Fibroblast of villous mesenchyme (primary cell): ENCODE measurements at regions not wholly inside any gene's neighbourhood (a gene's known extent, or its start where the extent isn't known, plus 50 kb on each side); places are given as distances from the start of the nearest gene placed in this dataset.

Source experiments
- DNase-seq: peaks from one replicate; pipeline ENCODE4 v3.0.0-alpha.2; 2010; ENCODE audit warnings: low read depth
- H3K4me3 ChIP-seq: 2 replicates; pipeline ENCODE4 v1.5.1; 2011; ENCODE audit warnings: low read depth, mild to moderate bottlenecking, low read length
- TF ChIP-seq, protein P1 (sequence below): IDR thresholded peaks from 2 replicates; pipeline ENCODE4 v1.5.1; 2012; ENCODE audit warnings: low read depth, mild to moderate bottlenecking, low read length; ENCODE audit not compliant: insufficient read depth

DNA sequence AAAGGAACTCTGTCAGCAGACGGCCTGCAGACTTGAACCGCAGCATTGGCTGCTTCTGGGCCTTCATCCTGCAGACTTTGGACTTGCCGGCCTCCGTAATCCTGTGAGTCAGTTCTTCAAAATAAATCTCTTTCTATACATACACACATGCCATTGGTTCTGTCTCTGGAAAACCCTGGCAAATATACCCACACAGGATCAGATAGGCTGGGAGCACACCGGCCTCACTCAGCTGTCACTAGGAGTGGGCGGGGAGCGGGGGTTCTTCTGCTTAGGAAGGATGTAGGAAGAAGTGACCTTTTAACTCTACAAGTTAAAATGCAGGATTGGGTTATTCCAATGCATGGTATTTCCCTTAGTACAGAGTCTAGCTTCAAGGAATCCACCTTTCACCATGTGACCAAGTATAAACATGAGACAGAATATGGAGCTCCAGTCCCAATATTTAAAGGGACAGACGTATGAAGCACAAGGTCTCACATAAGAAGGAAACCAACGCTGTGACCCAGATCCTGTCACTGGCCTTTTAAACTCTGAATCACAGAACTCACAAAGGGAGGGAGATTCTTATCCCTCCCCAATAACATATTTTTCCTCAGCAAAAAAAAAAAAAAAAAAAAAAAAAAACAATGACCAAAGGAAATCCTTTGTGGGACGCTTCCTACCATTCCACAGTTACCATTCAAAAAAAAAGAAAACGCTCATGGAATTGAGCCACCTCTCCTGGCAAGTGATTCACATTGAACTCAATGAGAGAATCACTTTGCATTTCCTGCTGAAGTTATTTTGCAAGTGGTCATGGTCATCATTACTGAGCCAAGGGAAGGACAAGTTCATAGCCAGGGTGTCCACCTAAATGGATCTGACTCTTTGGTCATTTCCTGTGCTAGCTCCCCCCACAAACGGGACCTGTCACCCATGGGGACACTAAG lies 352.9 kb downstream of the FOXO1 start:
- no peak for DNase-seq
- TF ChIP-seq, protein P1, sequence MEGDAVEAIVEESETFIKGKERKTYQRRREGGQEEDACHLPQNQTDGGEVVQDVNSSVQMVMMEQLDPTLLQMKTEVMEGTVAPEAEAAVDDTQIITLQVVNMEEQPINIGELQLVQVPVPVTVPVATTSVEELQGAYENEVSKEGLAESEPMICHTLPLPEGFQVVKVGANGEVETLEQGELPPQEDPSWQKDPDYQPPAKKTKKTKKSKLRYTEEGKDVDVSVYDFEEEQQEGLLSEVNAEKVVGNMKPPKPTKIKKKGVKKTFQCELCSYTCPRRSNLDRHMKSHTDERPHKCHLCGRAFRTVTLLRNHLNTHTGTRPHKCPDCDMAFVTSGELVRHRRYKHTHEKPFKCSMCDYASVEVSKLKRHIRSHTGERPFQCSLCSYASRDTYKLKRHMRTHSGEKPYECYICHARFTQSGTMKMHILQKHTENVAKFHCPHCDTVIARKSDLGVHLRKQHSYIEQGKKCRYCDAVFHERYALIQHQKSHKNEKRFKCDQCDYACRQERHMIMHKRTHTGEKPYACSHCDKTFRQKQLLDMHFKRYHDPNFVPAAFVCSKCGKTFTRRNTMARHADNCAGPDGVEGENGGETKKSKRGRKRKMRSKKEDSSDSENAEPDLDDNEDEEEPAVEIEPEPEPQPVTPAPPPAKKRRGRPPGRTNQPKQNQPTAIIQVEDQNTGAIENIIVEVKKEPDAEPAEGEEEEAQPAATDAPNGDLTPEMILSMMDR: no peak
- no peak overlapping the region for H3K4me3 ChIP-seq

DNA sequence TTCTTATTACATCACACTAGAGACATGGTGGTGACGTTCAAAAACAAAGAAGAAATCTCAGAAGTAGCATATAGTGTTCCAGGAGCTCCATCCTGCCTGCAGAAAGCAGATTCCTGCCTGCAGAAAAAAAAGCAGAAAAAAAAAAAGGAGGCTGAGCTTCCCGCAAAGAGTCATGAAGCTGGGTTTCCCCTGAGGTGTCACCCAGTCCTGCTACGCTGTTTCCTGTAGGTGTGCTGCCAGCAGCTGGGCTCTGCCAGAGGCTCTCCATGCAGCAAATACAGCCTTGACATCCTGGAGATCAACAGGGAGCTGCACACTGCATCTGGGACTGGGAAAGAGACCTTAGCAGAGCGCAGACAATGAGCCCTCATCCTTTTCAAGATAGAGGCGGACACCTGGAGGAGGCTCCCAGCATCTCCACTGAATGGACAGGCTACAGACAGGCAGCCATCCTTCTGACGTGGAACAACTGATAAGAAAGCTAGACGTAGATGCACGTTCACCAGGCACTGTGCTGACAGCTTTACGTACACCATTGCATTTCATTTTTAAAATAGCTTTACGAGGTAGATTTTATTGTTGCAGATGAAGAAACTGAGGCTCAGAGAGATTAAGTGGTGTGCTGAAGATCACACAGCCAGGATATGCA lies 350.9 kb downstream of the FOXO1 start:
- TF ChIP-seq, protein P1: no peak

DNA sequence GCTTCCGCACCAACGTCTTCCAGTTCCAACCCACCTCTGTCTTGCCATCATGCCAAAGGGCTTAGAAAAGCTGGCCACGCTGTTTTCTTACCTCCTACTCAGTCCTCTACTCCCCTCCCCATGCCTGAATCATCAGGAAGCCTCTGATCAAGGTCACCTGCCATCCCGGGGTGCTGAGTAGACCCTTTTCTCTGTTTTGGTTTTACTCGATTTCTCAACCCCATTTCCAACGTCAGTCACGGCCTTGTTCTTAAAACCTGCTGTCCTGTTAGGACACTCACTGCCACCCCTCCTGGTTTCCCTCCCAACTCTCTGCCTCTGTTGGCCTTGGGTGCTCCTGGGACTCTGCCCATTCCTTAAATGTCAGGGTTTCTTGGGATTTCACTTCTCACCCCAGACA lies 350.1 kb downstream of the FOXO1 start:
- TF ChIP-seq, protein P1: no peak
- H3K4me3 ChIP-seq: no peak overlapping the region
- DNase-seq: no peak

More for the DNA sequence above, 350.9 kb downstream of the FOXO1 start:
- H3K4me3 ChIP-seq: no peak overlapping the region
- no peak for DNase-seq

DNA sequence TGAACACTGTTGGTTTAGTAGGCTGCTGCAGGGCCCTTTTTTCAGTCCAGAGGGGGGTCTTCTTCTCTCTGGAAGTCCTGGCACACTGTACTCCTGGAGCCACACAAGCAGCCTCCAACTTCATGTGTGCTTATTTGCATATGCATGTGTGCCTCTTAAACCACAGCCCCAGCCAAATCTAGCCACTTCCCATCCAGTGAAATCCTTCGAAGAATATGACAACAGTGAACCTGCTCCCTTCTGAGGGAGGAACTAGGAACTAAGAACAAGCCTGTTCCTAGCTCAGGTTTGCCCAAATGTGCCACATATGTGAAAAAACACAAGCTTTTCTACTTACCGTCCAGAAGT lies 348.5 kb downstream of the FOXO1 start:
- DNase-seq: no peak
- TF ChIP-seq, protein P1: no peak
- H3K4me3 ChIP-seq: no peak overlapping the region

- DNase-seq: no peak
- no peak overlapping the region for H3K4me3 ChIP-seq
- TF ChIP-seq, protein P1: no peak
Measured at GRCh38 chr13:40318366-40318765, 348.1 kb downstream of the FOXO1 start.

DNA sequence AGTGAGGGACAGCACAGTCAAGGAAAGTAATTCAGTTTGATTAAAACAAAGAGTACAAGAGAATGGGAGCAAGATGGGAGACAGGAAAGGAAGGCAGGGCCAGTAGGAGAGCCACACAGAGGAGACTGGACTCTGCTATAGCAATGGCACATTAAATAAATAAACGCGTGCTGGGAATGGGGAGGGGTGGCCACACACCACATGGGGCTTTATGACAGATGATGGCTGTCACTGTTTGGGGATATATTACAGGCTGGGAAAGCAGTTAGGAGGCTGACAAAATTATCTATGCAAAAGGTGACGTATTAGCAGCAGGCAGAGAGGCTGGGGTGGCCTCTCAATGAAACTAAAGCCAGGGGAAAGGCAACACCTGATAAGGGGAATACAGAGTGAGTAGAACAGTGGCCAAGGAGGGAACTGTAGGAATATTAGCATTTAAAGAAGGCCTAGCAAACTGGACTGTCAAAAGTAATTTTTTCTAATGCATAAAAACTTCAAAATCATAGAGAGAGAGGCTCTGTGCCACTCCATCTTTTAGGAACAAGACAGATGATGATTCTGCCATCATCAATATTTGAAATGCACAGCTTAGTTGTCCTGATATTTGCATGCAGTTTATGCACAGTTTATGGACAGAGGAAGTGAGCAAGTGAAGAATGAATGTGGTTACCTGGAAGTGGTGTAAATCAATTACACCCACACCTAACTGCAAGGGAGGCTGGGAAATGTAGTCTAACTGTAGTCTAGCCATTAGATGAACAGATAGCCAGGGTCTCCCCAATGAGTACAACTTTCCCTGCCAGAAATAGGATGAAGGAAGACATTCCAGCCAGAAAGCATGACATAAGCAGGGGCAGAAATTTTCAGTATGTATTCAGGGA lies 346.5 kb downstream of the FOXO1 start:
- no peak overlapping the region for H3K4me3 ChIP-seq
- TF ChIP-seq, protein P1: no peak
- DNase-seq: no peak
